HG03064 (cell line): ENCODE measurements at regions not wholly inside any gene's neighbourhood (a gene's known extent, or its start where the extent isn't known, plus 50 kb on each side); places are given as distances from the start of the nearest gene placed in this dataset.
"Not testable (repeated sequence)": the region's sequence is repeated elsewhere in the genome, so short reads cannot be mapped to it uniquely, and the experiment has no call there.

Experiments
- ATAC-seq: cut with Tn5 transposase; IDR thresholded peaks from one replicate; pipeline ENCODE4 v1.9.1; 2021; ENCODE audit warnings: low read depth; ENCODE audit not compliant: unreplicated experiment

DNA sequence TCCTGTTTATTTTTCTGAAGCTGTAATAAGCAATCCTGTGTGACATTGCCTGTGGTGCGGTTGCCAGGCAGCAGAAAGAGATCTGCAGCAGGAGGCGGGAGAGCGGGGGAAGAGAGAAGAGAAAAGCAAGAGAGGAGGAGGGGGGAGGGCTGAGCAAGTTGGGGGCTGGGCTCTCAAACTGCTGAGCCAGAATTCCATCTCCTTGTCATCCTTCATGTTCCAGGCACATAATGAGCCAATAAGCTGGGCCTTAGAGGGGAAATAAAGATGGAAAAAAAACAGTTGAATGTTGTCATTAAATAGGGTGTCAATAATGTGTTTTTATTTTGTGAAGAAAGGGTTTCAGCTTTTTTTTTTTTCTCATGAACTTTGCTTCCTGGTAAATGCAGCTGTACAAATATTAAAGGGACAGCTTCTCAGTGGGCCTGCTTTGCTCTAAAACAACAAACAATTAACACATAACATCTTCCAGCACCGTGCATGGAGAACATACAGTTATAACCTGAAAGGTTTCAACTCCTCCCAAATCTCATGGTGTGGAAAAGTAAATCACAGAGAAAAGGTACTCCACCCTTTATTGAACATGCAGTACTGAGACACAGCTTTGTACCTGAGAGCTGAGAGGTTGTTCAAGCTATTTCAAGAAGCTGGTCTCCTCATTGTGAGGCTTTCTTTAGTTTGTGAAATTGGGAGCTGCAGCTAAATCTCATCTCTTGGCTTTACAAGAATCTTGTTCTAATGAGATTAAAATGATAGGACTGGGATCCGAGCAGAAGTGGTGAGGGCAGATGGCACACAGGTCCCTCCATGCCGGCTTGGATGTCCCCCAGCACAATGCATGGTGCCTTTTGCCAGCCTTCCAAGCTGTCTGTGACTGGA lies 451.1 kb upstream of the KCNMB2 start:
- no peak for ATAC-seq

GRCh38 chr3:178085817-178086123 lies 450.5 kb upstream of the KCNMB2 start:
- no peak for ATAC-seq

GRCh38 chr3:178086144-178086825 lies 450.0 kb upstream of the KCNMB2 start:
- ATAC-seq = no peak

- ATAC-seq = no peak
Observed at GRCh38 chr3:178087376-178087775, 448.9 kb upstream of the KCNMB2 start.

- no peak for ATAC-seq
Observed at GRCh38 chr3:178088963-178089362, 447.3 kb upstream of the KCNMB2 start.

GRCh38 chr3:178090899-178091298 lies 445.3 kb upstream of the KCNMB2 start:
- ATAC-seq = no peak

GRCh38 chr3:178095522-178095921 lies 440.7 kb upstream of the KCNMB2 start:
- ATAC-seq = no peak

DNA sequence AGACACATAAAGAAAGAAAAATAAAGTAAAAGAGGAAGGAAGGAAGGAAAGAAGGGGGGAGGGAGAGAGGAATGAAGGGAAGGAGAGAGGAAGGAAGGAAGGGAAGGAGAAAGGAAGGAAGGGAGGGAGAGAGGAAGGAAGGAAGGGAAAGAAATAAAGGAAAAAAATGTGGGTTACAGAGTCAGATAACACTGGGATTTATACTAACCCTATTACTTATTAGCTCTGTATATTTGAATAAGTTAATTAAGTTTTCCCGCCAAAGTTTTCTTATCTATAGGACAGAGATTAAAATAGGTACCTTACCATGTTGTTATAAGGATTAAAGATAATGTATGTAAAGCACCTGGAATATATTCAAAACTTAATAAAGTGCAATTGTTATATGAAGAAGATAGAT lies 439.3 kb upstream of the KCNMB2 start:
- no peak for ATAC-seq

DNA sequence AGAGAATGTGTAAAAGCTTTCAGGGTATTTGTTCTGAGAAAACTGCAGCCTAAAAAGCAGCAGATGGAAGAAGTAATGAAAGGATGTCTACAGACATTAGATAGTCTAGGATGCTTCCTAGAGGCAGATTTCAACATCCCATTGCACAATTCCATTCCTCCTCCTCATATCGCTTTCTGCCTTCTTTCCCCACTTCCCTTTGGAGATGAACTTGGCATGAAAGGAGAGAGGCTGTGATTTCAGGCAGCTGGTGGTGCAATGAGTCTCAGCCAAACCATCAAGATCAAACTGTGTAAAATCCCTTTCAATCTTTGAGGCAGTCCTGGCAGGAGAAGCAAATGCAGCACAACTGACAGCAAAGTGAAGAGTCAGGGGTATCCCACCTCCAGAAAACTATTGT lies 438.7 kb upstream of the KCNMB2 start:
- ATAC-seq = no peak

GRCh38 chr3:178099274-178099673 lies 437.0 kb upstream of the KCNMB2 start:
- ATAC-seq = no peak

- no peak for ATAC-seq
Observed at GRCh38 chr3:178099862-178100261, 436.4 kb upstream of the KCNMB2 start.

DNA sequence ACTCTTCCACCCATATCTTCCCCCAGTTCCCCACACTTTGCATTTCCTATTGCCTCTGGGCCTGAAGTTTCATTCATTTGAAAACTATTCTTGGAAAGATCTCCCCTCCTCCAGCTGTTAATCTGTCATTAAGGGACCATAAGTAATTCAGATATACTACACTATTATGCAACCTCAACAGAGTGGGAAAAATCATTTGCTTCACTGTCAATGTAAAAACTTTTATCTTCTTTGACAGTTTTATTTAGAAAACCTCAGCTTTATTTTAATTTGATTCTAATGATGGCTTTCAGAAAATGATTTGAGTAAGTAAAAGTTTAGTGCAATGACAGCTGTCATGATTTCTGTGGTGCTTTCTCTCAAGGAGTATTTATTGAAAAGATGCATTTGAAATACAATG lies 435.3 kb upstream of the KCNMB2 start:
- ATAC-seq = no peak

DNA sequence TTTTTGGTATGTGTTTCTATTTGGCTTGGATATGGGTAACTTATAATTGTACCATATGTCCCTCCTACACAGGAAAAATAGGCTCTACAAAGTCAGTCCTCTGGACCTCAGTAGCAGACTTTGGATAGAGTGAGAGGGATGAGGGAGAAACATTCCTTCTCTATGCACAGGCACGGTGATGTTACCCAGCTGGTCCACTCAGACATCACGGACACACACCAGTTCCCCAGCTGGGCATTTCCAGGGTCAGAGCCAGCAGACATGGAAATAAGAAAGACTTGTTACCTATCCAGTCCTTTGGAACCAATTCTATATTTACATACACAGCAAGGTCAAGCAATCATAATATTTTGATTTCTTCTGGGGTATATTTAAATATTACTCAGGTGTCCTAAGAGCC lies 433.1 kb upstream of the KCNMB2 start:
- no peak for ATAC-seq

DNA sequence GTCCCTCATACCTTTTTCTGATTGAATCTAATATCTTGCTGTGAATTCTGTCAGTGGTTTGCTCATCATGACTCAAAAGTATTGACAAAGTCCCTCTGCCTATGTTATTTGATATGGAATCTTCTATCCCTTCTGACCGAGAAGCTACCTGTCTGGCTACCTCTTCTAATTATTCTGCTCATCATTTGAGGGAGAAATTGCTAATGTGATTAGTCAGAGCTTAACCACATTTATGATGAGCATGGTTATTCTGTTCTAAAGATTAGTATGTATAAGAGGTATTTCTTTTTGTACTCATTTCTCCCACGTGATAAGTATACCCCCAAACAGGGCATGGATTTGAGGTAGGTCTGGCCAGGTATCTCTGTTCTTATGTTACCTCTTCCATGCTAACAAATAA lies 428.4 kb upstream of the KCNMB2 start:
- ATAC-seq = no peak

DNA sequence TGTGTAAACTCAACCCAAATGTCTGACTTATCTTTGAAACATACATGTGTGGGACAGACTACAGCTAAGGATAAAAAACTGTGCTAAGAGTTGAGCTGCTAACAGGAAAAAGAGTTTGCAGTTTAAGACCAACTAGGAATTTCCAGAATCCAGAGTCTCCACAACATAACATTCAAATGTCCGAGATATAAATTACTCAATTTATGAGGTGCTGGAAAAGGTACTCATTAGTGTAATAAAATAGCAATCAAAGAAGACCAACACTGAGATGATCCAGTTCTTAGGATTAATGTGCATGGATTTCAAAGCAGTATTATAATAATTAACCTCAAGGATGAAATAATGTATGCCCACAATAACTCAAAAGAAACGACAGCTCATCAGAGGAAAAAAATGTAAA lies 426.5 kb upstream of the KCNMB2 start:
- ATAC-seq = no peak

- no peak for ATAC-seq
Observed at GRCh38 chr3:178112134-178112533, 424.1 kb upstream of the KCNMB2 start.

- ATAC-seq = not testable (repeated sequence)
Observed at GRCh38 chr3:178112552-178112951, 423.7 kb upstream of the KCNMB2 start.

GRCh38 chr3:178117641-178118040 lies 418.6 kb upstream of the KCNMB2 start:
- ATAC-seq = no peak

- ATAC-seq = not testable (repeated sequence)
Observed at GRCh38 chr3:178119608-178120295, 416.5 kb upstream of the KCNMB2 start.

- ATAC-seq = no peak
Observed at GRCh38 chr3:178120367-178120766, 415.9 kb upstream of the KCNMB2 start.

DNA sequence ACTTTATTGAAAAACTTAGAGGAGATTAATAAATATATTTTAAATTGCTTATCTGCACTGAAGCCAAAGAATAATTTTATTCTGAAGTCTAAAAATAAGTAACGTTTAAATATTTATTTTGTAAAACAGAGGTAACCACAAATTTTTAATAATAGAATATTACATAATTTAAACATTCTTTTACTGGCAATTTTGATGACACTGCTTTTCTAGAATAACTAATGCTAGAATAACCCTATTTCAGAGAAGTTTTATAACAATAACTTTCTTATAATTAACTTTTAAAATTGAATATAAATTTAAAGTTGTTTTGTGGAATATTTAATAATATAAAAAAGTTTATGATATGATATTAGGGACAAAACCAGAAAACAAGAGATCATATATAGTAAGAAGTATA lies 409.6 kb upstream of the KCNMB2 start:
- no peak for ATAC-seq

DNA sequence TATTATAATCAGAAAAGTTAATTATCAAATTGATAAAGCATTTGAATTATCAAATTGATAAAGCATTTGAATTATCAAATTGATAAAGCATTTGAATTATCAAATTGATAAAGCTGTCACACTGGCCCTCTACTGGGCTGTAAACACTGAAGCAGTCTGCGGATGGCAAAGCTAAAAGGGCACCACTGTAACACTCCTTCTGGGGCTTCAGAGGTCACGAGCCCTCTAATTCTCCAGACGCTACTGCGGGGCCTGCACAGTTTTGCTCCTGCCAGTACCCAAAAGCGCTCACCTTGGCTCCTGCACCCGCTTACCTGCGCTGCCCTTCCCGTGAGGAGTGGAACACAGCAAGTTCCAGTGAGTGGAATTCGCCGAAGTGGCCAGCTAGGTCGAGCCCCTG lies 409.0 kb upstream of the KCNMB2 start:
- ATAC-seq = no peak
